NB4 (cell line): ENCODE measurements at regions not wholly inside any gene's neighbourhood (a gene's known extent, or its start where the extent isn't known, plus 50 kb on each side); places are given as distances from the start of the nearest gene placed in this dataset.

Experiments used
- DNase-seq: peaks from one replicate; pipeline ENCODE4 v3.0.0; 2010; ENCODE audit warnings: low read depth
- H3K4me3 ChIP-seq: one replicate; pipeline ENCODE4 v1.5.1; 2011; ENCODE audit warnings: mild to moderate bottlenecking, low read depth, low read length, moderate library complexity
- CTCF ChIP-seq: IDR thresholded peaks from one replicate; pipeline ENCODE4 v1.5.1; 2012; ENCODE audit warnings: low read depth, low read length
- MAX ChIP-seq: IDR thresholded peaks from 2 replicates; pipeline ENCODE4 v1.6.1; 2011; ENCODE audit warnings: low read depth, low read length
- MYC ChIP-seq: IDR thresholded peaks from 2 replicates; pipeline ENCODE4 v1.6.1; 2011; ENCODE audit warnings: low read depth, low read length
- POLR2A ChIP-seq: IDR thresholded peaks from 2 replicates; pipeline ENCODE4 v1.6.1; 2011; ENCODE audit warnings: mild to moderate bottlenecking; ENCODE audit not compliant: insufficient read length; ENCODE audit errors: extremely low read depth

GRCh38 chr18:28607991-28608390 is 431.1 kb upstream of the CDH2 start:
- TF ChIP-seq MYC (no peak), CTCF (no peak), POLR2A (no peak), MAX (no peak)
- no peak overlapping the region for H3K4me3 ChIP-seq
- DNase-seq: no peak

- DNase-seq: no peak
- no peak for TF ChIP-seq CTCF
- TF ChIP-seq MAX: no peak
- no peak for TF ChIP-seq POLR2A
- TF ChIP-seq MYC: no peak
- no peak overlapping the region for H3K4me3 ChIP-seq
These were observed 429.8 kb upstream of the CDH2 start for GRCh38 chr18:28606686-28607085.

- no peak for DNase-seq
- H3K4me3 ChIP-seq: no peak overlapping the region
- TF ChIP-seq MAX: no peak
- TF ChIP-seq POLR2A: no peak
- no peak for TF ChIP-seq MYC
- TF ChIP-seq CTCF: no peak
These were observed 425.5 kb upstream of the CDH2 start for GRCh38 chr18:28602391-28602790.

GRCh38 chr18:28594034-28594433 is 417.1 kb upstream of the CDH2 start:
- no peak for DNase-seq
- no peak for TF ChIP-seq POLR2A
- TF ChIP-seq MYC: no peak
- TF ChIP-seq MAX: no peak
- no peak for TF ChIP-seq CTCF
- no peak overlapping the region for H3K4me3 ChIP-seq

- DNase-seq: no peak
- H3K4me3 ChIP-seq: no peak overlapping the region
- TF ChIP-seq MYC (no peak), MAX (no peak), POLR2A (no peak), CTCF (no peak)
These were observed 412.1 kb upstream of the CDH2 start for GRCh38 chr18:28588884-28589549.

- no peak for DNase-seq
- H3K4me3 ChIP-seq: no peak overlapping the region
- TF ChIP-seq POLR2A (no peak), CTCF (no peak), MAX (no peak), MYC (no peak)
These were observed 407.8 kb upstream of the CDH2 start for GRCh38 chr18:28584731-28585130.
